Body of pancreas (tissue), 4 donors: ENCODE measurements at regions not wholly inside any gene's neighbourhood (a gene's known extent, or its start where the extent isn't known, plus 50 kb on each side); places are given as distances from the start of the nearest gene placed in this dataset.
"Not testable (repeated sequence)": the region's sequence is repeated elsewhere in the genome, so short reads cannot be mapped to it uniquely, and the experiment has no call there.

Experiments used
- CTCF ChIP-seq, 7 experiments: fragments of 450-650 bp in 4 of 7; fragments of 200-600 bp in 3 of 7; sonication (generic) in 3 of 7; IDR thresholded peaks; one replicate each; pipeline ENCODE4 v1.5.1; 2016 to 2019; ENCODE audit warnings: antibody characterized with exemption in 7 of 7
- POLR2A ChIP-seq, 3 donors: fragments of 450-650 bp; IDR thresholded peaks; one replicate each; pipeline ENCODE4 v1.6.1; 2016; ENCODE audit warnings: antibody characterized with exemption in 3 of 3, mild to moderate bottlenecking in 2 of 3

GRCh38 chr21:9874136-9874535 is 647.2 kb upstream of the TPTE start:
- TF ChIP-seq CTCF, POLR2A (IDR thresholded peaks at IDR 0.05): not testable (repeated sequence)
